CD4-positive, alpha-beta memory T cell (primary cell): ENCODE measurements at regions not wholly inside any gene's neighbourhood (a gene's known extent, or its start where the extent isn't known, plus 50 kb on each side); places are given as distances from the start of the nearest gene placed in this dataset.

Experiments used
- CTCF ChIA-PET: fragments of 350-600 bp; sonication (Branson Sonifier 250); formaldehyde crosslinking; loops from one replicate; lab custom pipeline; 2021; ENCODE audit warnings: inconsistent platforms; ENCODE audit not compliant: partially characterized antibody; lab: Charles Lee
- POLR2A ChIA-PET: fragments of 350-600 bp; sonication (Branson Sonifier 250); formaldehyde crosslinking; loops from one replicate; lab custom pipeline; 2021; ENCODE audit not compliant: partially characterized antibody; lab: Charles Lee
- DNase-seq, 5 donors: peaks; one replicate each; pipeline versions ENCODE4 v3.0.0 to v3.0.0-alpha.2; 2020 to 2022; ENCODE audit warnings: mixed read lengths in 1 of 5
- H3K27ac ChIP-seq: one replicate; pipeline ENCODE4 v1.7.0; 2013; ENCODE audit warnings: low read depth, low read length
- H3K27me3 ChIP-seq: 2 replicates; pipeline ENCODE4 v1.7.0; 2013; ENCODE audit warnings: mild to moderate bottlenecking, low read length, moderate library complexity; ENCODE audit not compliant: insufficient read depth
- H3K36me3 ChIP-seq: 2 replicates; pipeline ENCODE4 v1.7.0; 2013; ENCODE audit warnings: mild to moderate bottlenecking, low read length, moderate library complexity; ENCODE audit not compliant: insufficient read depth
- H3K4me1 ChIP-seq: 2 replicates; pipeline ENCODE4 v1.7.0; 2013; ENCODE audit warnings: mild to moderate bottlenecking, low read length, moderate library complexity; ENCODE audit not compliant: insufficient read depth
- H3K4me3 ChIP-seq, 2 donors: one replicate each; pipeline ENCODE4 v1.7.0; 2013; ENCODE audit warnings: low read length in 2 of 2, mild to moderate bottlenecking in 1 of 2
- H3K9me3 ChIP-seq, 2 donors: one replicate each; pipeline ENCODE4 v1.7.0; 2013; ENCODE audit warnings: low read length in 2 of 2, control low read depth in 1 of 2; ENCODE audit not compliant: control insufficient read depth in 1 of 2
- H3K27ac Mint-ChIP-seq, 7 donors: one replicate each; pipeline ENCODE4 v1.8.0; 2020 to 2021; ENCODE audit warnings: mixed read lengths in 7 of 7, mild to moderate bottlenecking in 6 of 7, inconsistent platforms in 3 of 7, moderate library complexity in 3 of 7
- H3K27me3 Mint-ChIP-seq, 2 donors: one replicate each; pipeline ENCODE4 v1.8.0; 2020 to 2021; ENCODE audit warnings: mixed read lengths in 2 of 2
- H3K36me3 Mint-ChIP-seq, 2 donors: one replicate each; pipeline ENCODE4 v1.8.0; 2020 to 2021; ENCODE audit warnings: mixed read lengths in 2 of 2, inconsistent platforms in 1 of 2, mild to moderate bottlenecking in 1 of 2
- H3K4me1 Mint-ChIP-seq, 4 donors: one replicate each; pipeline ENCODE4 v1.8.0; 2020 to 2021; ENCODE audit warnings: mixed read lengths in 4 of 4, mild to moderate bottlenecking in 1 of 4
- H3K4me3 Mint-ChIP-seq, 8 donors: one replicate each; pipeline ENCODE4 v1.8.0; 2020 to 2021; ENCODE audit warnings: mixed read lengths in 8 of 8, mild to moderate bottlenecking in 7 of 8, moderate library complexity in 6 of 8, inconsistent platforms in 3 of 8
- H3K9me3 Mint-ChIP-seq, 8 donors: one replicate each; pipeline ENCODE4 v1.8.0; 2020 to 2021; ENCODE audit warnings: mixed read lengths in 8 of 8, mild to moderate bottlenecking in 5 of 8, inconsistent platforms in 3 of 8, moderate library complexity in 1 of 8
- intact Hi-C: fragments of 100-400 bp; cut with micrococcal nuclease; formaldehyde crosslinking; loops from one replicate; pipeline ENCODE4 v1.15.1; 2023

DNA sequence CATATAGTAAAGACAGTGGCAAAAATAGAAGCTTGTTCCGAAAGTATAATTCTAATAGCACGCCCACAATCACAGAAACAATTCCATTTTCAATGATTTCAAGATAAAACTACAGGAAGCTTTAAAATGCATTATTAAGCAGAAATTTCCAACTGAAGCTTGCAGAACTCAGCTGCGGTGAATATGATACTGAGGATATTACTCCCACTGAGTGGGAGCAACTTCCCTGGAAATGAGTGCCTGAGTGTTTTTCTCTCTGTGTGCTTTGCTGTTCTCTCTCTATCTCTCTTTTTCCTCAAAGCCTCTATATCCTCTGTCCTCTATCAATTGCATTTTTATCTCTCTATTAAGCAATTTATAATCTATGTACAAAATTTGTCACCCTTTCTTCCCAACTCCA lies 187.5 kb upstream of the PRDM9 start:
- Histone ChIP-seq H3K27ac (no peak overlapping the region), H3K36me3 (no peaks in the 10 kb centered on the region), H3K4me1 (no peaks in the 10 kb centered on the region), H3K27me3 (no peaks in the 10 kb centered on the region), H3K9me3 (peaks cover 0 to 6% of the 10 kb centered on the region in 2 donors), H3K4me3 (no peak overlapping the region)
- Mint-ChIP-seq H3K9me3 (peaks cover 4 to 31% (median 18%) of the 10 kb centered on the region in 8 donors), H3K36me3 (no peaks in the 10 kb centered on the region), H3K4me3 (no peak overlapping the region), H3K4me1 (no peaks in the 10 kb centered on the region), H3K27ac (no peak overlapping the region), H3K27me3 (no peaks in the 10 kb centered on the region)
- DNase-seq: no peak
- CTCF ChIA-PET: no interaction called here
- intact Hi-C loops: no loop called here
- POLR2A ChIA-PET: no interaction called here

DNA sequence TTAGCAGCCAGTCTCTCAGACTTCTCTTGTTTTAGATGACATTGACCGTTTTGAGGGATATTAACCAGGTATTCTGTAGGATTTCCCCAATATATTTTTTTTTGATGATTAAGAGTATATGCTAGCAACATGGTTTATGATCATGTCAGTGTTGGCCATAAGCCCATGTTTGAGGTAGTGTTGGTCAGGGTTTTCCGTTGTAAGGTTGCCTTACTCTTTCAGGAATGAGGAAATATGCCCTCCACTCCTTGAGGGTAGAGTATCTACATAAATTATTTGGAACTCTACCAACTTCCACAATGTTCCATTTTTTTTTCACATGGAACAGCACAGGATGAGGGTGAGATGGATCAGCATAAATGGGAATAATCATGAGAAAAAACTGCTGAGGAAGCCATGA lies 188.4 kb upstream of the PRDM9 start:
- H3K36me3 ChIP-seq: no peaks in the 10 kb centered on the region
- Mint-ChIP-seq H3K27me3 (no peaks in the 10 kb centered on the region), H3K4me3 (no peak overlapping the region), H3K36me3 (no peaks in the 10 kb centered on the region), H3K4me1 (no peaks in the 10 kb centered on the region), H3K9me3 (peaks cover 4 to 30% (median 17%) of the 10 kb centered on the region in 8 donors), H3K27ac (no peak overlapping the region)
- POLR2A ChIA-PET: no interaction called here
- DNase-seq: no peak
- no peaks in the 10 kb centered on the region for H3K4me1 ChIP-seq
- H3K4me3 ChIP-seq: no peak overlapping the region
- CTCF ChIA-PET: no interaction called here
- no peaks in the 10 kb centered on the region for H3K27me3 ChIP-seq
- H3K9me3 ChIP-seq: peaks cover 0 to 6% of the 10 kb centered on the region in 2 donors
- intact Hi-C loops: no loop called here
- no peak overlapping the region for H3K27ac ChIP-seq

DNA sequence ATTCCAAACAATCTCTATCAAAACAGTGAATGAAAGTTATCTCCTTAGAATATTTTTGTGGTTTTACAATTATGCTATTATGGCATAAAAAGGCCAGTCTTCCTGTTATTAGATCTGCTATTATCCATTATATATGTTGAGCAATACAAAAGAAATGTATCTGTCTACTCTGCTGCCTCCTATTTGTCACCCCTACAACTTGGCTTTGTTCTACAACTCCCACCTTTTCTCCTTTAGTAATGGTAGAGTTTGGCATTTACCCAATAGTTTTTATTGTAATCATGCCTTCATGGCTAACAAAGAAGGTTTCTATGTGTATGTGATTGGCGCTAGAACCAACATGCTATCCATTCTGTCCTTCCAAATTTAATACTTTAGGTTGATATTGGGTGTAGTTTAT lies 189.2 kb upstream of the PRDM9 start:
- DNase-seq: no peak
- Mint-ChIP-seq H3K27me3 (no peaks in the 10 kb centered on the region), H3K4me3 (no peak overlapping the region), H3K27ac (no peak overlapping the region), H3K9me3 (peaks cover 3 to 27% (median 15%) of the 10 kb centered on the region in 8 donors), H3K36me3 (no peaks in the 10 kb centered on the region), H3K4me1 (no peaks in the 10 kb centered on the region)
- no peak overlapping the region for H3K4me3 ChIP-seq
- POLR2A ChIA-PET: no interaction called here
- H3K27ac ChIP-seq: no peak overlapping the region
- H3K4me1 ChIP-seq: no peaks in the 10 kb centered on the region
- intact Hi-C loops: no loop called here
- CTCF ChIA-PET: no interaction called here
- peaks cover 0 to 6% of the 10 kb centered on the region in 2 donors for H3K9me3 ChIP-seq
- H3K27me3 ChIP-seq: no peaks in the 10 kb centered on the region
- H3K36me3 ChIP-seq: no peaks in the 10 kb centered on the region

DNA sequence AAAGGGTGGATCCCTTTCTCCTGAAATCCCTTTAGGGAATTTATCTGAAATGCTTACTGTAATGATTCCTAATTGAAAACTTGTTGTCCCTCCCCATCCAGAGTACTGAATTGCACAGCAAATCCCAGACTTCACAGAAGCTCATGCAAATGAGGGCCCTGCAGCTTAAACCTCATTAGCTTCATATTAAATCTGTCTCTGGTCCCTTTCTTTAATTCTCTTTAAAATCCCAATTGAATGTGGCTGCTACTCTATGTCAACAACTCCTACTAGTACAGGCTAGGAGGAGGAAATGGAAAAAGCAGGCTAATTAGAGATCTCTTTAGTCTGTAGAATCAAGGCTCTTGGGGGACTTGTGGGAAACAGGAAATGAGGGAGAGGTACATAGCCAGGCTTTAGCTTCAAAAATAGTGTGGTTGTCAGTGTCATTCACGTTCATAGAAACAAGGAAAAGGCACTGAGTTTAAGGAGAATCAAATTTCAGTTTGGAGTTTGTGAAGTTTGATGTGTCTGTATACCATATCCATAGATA lies 191.3 kb upstream of the PRDM9 start:
- H3K27me3 Mint-ChIP-seq: no peaks in the 10 kb centered on the region
- ChIA-PET CTCF (no interaction called here), POLR2A (no interaction called here)
- peaks cover 2 to 28% (median 13%) of the 10 kb centered on the region in 8 donors for H3K9me3 Mint-ChIP-seq
- H3K27ac Mint-ChIP-seq: no peak overlapping the region
- no peak overlapping the region for H3K27ac ChIP-seq
- H3K4me1 Mint-ChIP-seq: no peaks in the 10 kb centered on the region
- H3K36me3 Mint-ChIP-seq: no peaks in the 10 kb centered on the region
- intact Hi-C loops: no loop called here
- no peaks in the 10 kb centered on the region for H3K27me3 ChIP-seq
- DNase-seq: no peak
- H3K4me1 ChIP-seq: no peaks in the 10 kb centered on the region
- no peak overlapping the region for H3K4me3 Mint-ChIP-seq
- no peaks in the 10 kb centered on the region for H3K36me3 ChIP-seq
- H3K9me3 ChIP-seq: peaks cover 0 to 6% of the 10 kb centered on the region in 2 donors
- no peak overlapping the region for H3K4me3 ChIP-seq

DNA sequence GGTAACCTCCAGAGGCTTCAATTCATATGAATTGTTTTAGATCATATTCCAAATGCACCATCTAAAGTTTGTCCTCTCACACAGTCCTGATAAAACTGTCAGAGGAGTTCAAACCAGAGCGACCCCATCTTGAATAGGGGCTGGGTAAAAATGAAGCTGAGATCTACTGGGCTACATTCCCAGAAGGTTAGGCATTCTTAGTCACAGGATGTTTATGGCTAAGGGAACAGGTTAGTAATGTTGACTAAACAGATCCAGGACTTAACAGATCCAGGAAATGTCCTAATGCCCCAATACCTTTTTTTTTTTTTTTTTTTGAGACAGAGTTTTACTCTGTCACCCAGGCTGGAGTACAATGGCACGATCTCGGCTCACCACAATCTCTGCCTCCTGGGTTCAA lies 192.6 kb upstream of the PRDM9 start:
- ChIA-PET CTCF (no interaction called here), POLR2A (no interaction called here)
- H3K27ac ChIP-seq: no peak overlapping the region
- H3K9me3 ChIP-seq: peaks cover 0 to 6% of the 10 kb centered on the region in 2 donors
- no peaks in the 10 kb centered on the region for H3K4me1 ChIP-seq
- no peaks in the 10 kb centered on the region for H3K36me3 Mint-ChIP-seq
- no peak overlapping the region for H3K4me3 ChIP-seq
- DNase-seq: no peak
- H3K36me3 ChIP-seq: no peaks in the 10 kb centered on the region
- no peaks in the 10 kb centered on the region for H3K27me3 Mint-ChIP-seq
- no peaks in the 10 kb centered on the region for H3K27me3 ChIP-seq
- H3K9me3 Mint-ChIP-seq: peaks cover 6 to 31% (median 14%) of the 10 kb centered on the region in 8 donors
- peak overlapping the region in 1 of 7 donors; percentile 65 for H3K27ac Mint-ChIP-seq
- H3K4me1 Mint-ChIP-seq: no peaks in the 10 kb centered on the region
- H3K4me3 Mint-ChIP-seq: no peak overlapping the region
- intact Hi-C loops: no loop called here

DNA sequence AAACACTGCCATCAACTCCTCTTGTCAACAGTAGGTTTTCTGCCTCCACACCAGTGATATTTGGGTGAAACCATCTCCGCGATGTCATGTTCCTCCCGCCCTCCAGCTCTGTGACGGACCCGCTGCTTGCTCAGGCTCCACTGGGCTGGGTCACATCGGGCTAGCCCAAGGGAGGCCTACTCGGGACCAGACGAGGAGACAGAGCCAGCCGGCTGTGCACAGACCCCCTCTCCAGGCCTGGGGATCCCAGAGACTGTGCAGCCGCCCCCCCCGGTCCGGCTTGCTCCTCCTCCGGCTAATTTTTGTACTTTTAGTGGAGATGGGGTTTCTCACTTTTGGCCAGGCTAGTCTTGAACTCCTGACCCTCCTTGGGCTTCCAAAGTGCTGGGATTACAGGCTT lies 202.4 kb upstream of the PRDM9 start:
- no peak for DNase-seq
- CTCF ChIA-PET: no interaction called here
- no peaks in the 10 kb centered on the region for H3K27me3 Mint-ChIP-seq
- H3K9me3 ChIP-seq: no peaks in the 10 kb centered on the region
- H3K27ac Mint-ChIP-seq: no peak overlapping the region
- H3K27me3 ChIP-seq: no peaks in the 10 kb centered on the region
- H3K4me3 Mint-ChIP-seq: no peak overlapping the region
- intact Hi-C loops: no loop called here
- no peak overlapping the region for H3K4me3 ChIP-seq
- no peaks in the 10 kb centered on the region for H3K4me1 ChIP-seq
- peaks cover 3 to 34% (median 20%) of the 10 kb centered on the region in 8 donors for H3K9me3 Mint-ChIP-seq
- H3K4me1 Mint-ChIP-seq: no peaks in the 10 kb centered on the region
- POLR2A ChIA-PET: no interaction called here
- H3K27ac ChIP-seq: no peak overlapping the region
- H3K36me3 ChIP-seq: no peaks in the 10 kb centered on the region
- no peaks in the 10 kb centered on the region for H3K36me3 Mint-ChIP-seq

DNA sequence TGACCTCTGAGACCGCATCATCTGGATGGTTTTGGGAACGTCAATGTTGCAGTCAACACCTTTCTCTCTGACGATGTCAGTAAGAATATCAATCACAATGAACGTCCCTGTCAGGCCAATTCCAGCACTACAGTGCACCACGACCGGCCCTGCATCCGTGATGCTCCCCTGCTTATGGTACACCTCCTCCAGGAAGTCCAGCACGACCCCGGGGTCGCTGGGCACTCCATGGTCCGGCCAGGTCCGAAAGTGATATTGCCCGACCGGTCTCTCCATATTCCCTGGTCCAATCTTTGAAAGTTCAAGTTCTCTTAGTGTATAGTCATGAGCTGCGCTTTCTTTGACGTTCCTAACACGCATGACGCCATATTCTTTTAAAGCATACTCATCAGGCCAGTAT lies 203.6 kb upstream of the PRDM9 start:
- H3K4me1 Mint-ChIP-seq: no peaks in the 10 kb centered on the region
- Histone ChIP-seq H3K27me3 (no peaks in the 10 kb centered on the region), H3K9me3 (no peaks in the 10 kb centered on the region), H3K27ac (no peak overlapping the region), H3K4me1 (no peaks in the 10 kb centered on the region), H3K36me3 (no peaks in the 10 kb centered on the region), H3K4me3 (no peak overlapping the region)
- no peaks in the 10 kb centered on the region for H3K27me3 Mint-ChIP-seq
- H3K36me3 Mint-ChIP-seq: no peaks in the 10 kb centered on the region
- ChIA-PET POLR2A (no interaction called here), CTCF (no interaction called here)
- H3K9me3 Mint-ChIP-seq: peaks cover 2 to 33% (median 20%) of the 10 kb centered on the region in 8 donors
- no peak overlapping the region for H3K27ac Mint-ChIP-seq
- H3K4me3 Mint-ChIP-seq: no peak overlapping the region
- no peak for DNase-seq
- intact Hi-C loops: no loop called here

DNA sequence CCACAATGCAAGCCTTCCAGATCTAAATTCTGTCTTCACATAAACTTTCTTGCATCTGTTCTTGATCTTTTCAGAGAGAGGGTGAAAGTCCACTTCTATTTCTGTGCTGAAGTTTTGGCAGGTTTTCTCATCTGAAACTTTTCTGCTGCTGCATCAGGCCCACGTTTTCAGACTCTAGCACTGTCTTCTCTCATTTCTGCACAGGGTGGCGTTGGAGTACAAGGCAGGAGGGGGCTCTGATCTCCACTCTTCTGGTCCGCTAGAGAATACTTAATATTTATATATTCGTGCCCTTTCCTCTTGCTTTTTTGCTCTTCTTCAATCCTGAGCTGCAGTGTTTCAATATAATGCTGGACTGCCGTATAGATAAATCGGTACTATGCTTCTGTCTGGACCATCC lies 204.0 kb upstream of the PRDM9 start:
- no peak overlapping the region for H3K27ac Mint-ChIP-seq
- no peaks in the 10 kb centered on the region for H3K4me1 Mint-ChIP-seq
- ChIA-PET POLR2A (no interaction called here), CTCF (no interaction called here)
- Histone ChIP-seq H3K36me3 (no peaks in the 10 kb centered on the region), H3K27ac (no peak overlapping the region), H3K9me3 (no peaks in the 10 kb centered on the region), H3K4me3 (no peak overlapping the region), H3K27me3 (no peaks in the 10 kb centered on the region), H3K4me1 (no peaks in the 10 kb centered on the region)
- H3K9me3 Mint-ChIP-seq: peaks cover 2 to 33% (median 20%) of the 10 kb centered on the region in 8 donors
- no peak overlapping the region for H3K4me3 Mint-ChIP-seq
- DNase-seq: no peak
- intact Hi-C loops: no loop called here
- no peaks in the 10 kb centered on the region for H3K36me3 Mint-ChIP-seq
- no peaks in the 10 kb centered on the region for H3K27me3 Mint-ChIP-seq
